HEK293 (cell line): ENCODE measurements at regions not wholly inside any gene's neighbourhood (a gene's known extent, or its start where the extent isn't known, plus 50 kb on each side); places are given as distances from the start of the nearest gene placed in this dataset.

ENCODE experiments used
- CTCF ChIA-PET: fragments of 350-600 bp; formaldehyde crosslinking; extraction: SDS; loops from one replicate; lab custom pipeline; 2021; ENCODE audit warnings: antibody characterized with exemption; lab: Yijun Ruan, JAX
- POLR2A ChIA-PET: fragments of 300-600 bp; formaldehyde crosslinking; extraction: SDS; loops from one replicate; lab custom pipeline; 2020; ENCODE audit warnings: antibody characterized with exemption, inconsistent platforms; lab: Yijun Ruan, JAX
- H3K27ac ChIP-seq: fragments of 200-500 bp; sonication (Bioruptor generic); 2 replicates; pipeline ENCODE4 v1.5.1; 2014; ENCODE audit warnings: low read depth, low read length, control low read depth, inconsistent platforms; ENCODE audit errors: extremely low read depth
- H3K36me3 ChIP-seq, 2 experiments: fragments of 200-500 bp in 1 of 2; sonication (Bioruptor generic) in 1 of 2; 1 replicate in 1 of 2; 2 replicates in 1 of 2; pipeline ENCODE4 v1.5.1; 2014 to 2017; ENCODE audit warnings: inconsistent platforms in 2 of 2, low read length in 2 of 2; ENCODE audit not compliant: control insufficient read depth in 2 of 2, insufficient read depth in 1 of 2
- H3K4me1 ChIP-seq: fragments of 200-500 bp; sonication (Bioruptor generic); 2 replicates; pipeline ENCODE4 v1.5.1; 2014; ENCODE audit warnings: mild to moderate bottlenecking, low read length, inconsistent platforms; ENCODE audit not compliant: control insufficient read depth, insufficient read depth
- H3K4me3 ChIP-seq: 2 replicates; pipeline ENCODE4 v1.5.1; 2011; ENCODE audit warnings: low read depth, mild to moderate bottlenecking, control low read depth, low read length, moderate library complexity
- H3K9me3 ChIP-seq: fragments of 200-500 bp; sonication (Bioruptor generic); 2 replicates; pipeline ENCODE4 v1.5.1; 2014; ENCODE audit warnings: low read depth, low read length, inconsistent platforms; ENCODE audit not compliant: control insufficient read depth, insufficient read depth
- GLIS1 ChIP-seq: fragments of 450-650 bp; formaldehyde crosslinking; IDR thresholded peaks from 2 replicates; pipeline ENCODE4 v1.5.1; 2016; ENCODE audit warnings: missing biosample characterization, missing genetic modification characterization
- KLF7 ChIP-seq: fragments of 450-650 bp; formaldehyde crosslinking; IDR thresholded peaks from 2 replicates; pipeline ENCODE4 v1.5.1; 2016; ENCODE audit warnings: missing biosample characterization, missing genetic modification characterization, borderline replicate concordance
- MYNN ChIP-seq: fragments of 450-650 bp; formaldehyde crosslinking; IDR thresholded peaks from 2 replicates; pipeline ENCODE4 v1.5.1; 2016; ENCODE audit warnings: missing biosample characterization, missing genetic modification characterization, borderline replicate concordance
- MZF1 ChIP-seq: fragments of 450-650 bp; formaldehyde crosslinking; IDR thresholded peaks from 2 replicates; pipeline ENCODE4 v1.5.1; 2017; ENCODE audit warnings: missing biosample characterization, missing genetic modification characterization, borderline replicate concordance
- PBX3 ChIP-seq: sonication (generic); formaldehyde crosslinking; IDR thresholded peaks from 2 replicates; pipeline ENCODE4 v1.8.1; 2022; ENCODE audit warnings: mild to moderate bottlenecking, moderate library complexity, missing genetic modification reagents
- PRDM4 ChIP-seq: fragments of 450-650 bp; formaldehyde crosslinking; IDR thresholded peaks from 2 replicates; pipeline ENCODE4 v1.5.1; 2017; ENCODE audit warnings: missing biosample characterization, missing genetic modification characterization
- SCRT2 ChIP-seq: fragments of 450-650 bp; formaldehyde crosslinking; IDR thresholded peaks from 2 replicates; pipeline ENCODE4 v1.5.1; 2016; ENCODE audit warnings: missing biosample characterization, missing genetic modification characterization
- SETDB1 ChIP-seq: IDR thresholded peaks from one replicate; pipeline ENCODE4 v1.6.1; 2017; ENCODE audit warnings: mild to moderate bottlenecking, low read length, moderate library complexity, mixed read lengths; ENCODE audit not compliant: insufficient read length
- TCF7L2 ChIP-seq: IDR thresholded peaks from 2 replicates; pipeline ENCODE4 v1.6.1; 2011; ENCODE audit warnings: low read depth, mild to moderate bottlenecking, inconsistent platforms, low read length, moderate library complexity, borderline replicate concordance
- ZBTB17 ChIP-seq: fragments of 450-650 bp; formaldehyde crosslinking; IDR thresholded peaks from 2 replicates; pipeline ENCODE4 v1.5.1; 2016; ENCODE audit warnings: missing biosample characterization, missing genetic modification characterization
- ZBTB6 ChIP-seq: fragments of 450-650 bp; formaldehyde crosslinking; IDR thresholded peaks from 2 replicates; pipeline ENCODE4 v1.5.1; 2017; ENCODE audit warnings: missing biosample characterization, missing genetic modification characterization
- ZFP3 ChIP-seq: fragments of 450-650 bp; formaldehyde crosslinking; IDR thresholded peaks from 2 replicates; pipeline ENCODE4 v1.5.1; 2016; ENCODE audit warnings: low read depth, missing biosample characterization, missing genetic modification characterization
- ZNF335 ChIP-seq: fragments of 450-650 bp; formaldehyde crosslinking; conservative IDR thresholded peaks from 2 replicates; pipeline ENCODE4 v1.5.1; 2016; ENCODE audit warnings: missing biosample characterization, missing genetic modification characterization
- ZNF354C ChIP-seq: fragments of 450-650 bp; formaldehyde crosslinking; IDR thresholded peaks from 2 replicates; pipeline ENCODE4 v1.5.1; 2016; ENCODE audit warnings: missing biosample characterization, missing genetic modification characterization, low read depth, borderline replicate concordance
- ZNF37A ChIP-seq: fragments of 450-650 bp; IDR thresholded peaks from 2 replicates; pipeline ENCODE4 v1.5.1; 2018; ENCODE audit warnings: missing biosample characterization, missing genetic modification characterization
- ZNF391 ChIP-seq: fragments of 450-650 bp; formaldehyde crosslinking; IDR thresholded peaks from 2 replicates; pipeline ENCODE4 v1.5.1; 2016; ENCODE audit warnings: low read depth, missing biosample characterization, missing genetic modification characterization, borderline replicate concordance
- ZNF404 ChIP-seq: fragments of 450-650 bp; formaldehyde crosslinking; IDR thresholded peaks from 2 replicates; pipeline ENCODE4 v1.5.1; 2017; ENCODE audit warnings: missing biosample characterization, missing genetic modification characterization
- ZNF449 ChIP-seq: fragments of 450-650 bp; formaldehyde crosslinking; IDR thresholded peaks from 2 replicates; pipeline ENCODE4 v1.5.1; 2017; ENCODE audit warnings: missing biosample characterization, mild to moderate bottlenecking, missing genetic modification characterization, moderate library complexity
- ZNF473 ChIP-seq: fragments of 450-650 bp; formaldehyde crosslinking; IDR thresholded peaks from 2 replicates; pipeline ENCODE4 v1.5.1; 2017; ENCODE audit warnings: missing biosample characterization, missing genetic modification characterization
- ZNF514 ChIP-seq: fragments of 450-650 bp; formaldehyde crosslinking; IDR thresholded peaks from 2 replicates; pipeline ENCODE4 v1.5.1; 2016; ENCODE audit warnings: missing biosample characterization, missing genetic modification characterization
- ZNF560 ChIP-seq: fragments of 450-650 bp; formaldehyde crosslinking; IDR thresholded peaks from 2 replicates; pipeline ENCODE4 v1.5.1; 2017; ENCODE audit warnings: missing biosample characterization, missing genetic modification characterization, borderline replicate concordance
- ZNF623 ChIP-seq: fragments of 450-650 bp; formaldehyde crosslinking; IDR thresholded peaks from 2 replicates; pipeline ENCODE4 v1.5.1; 2016; ENCODE audit warnings: missing biosample characterization, missing genetic modification characterization
- ZNF776 ChIP-seq: fragments of 450-650 bp; formaldehyde crosslinking; IDR thresholded peaks from 2 replicates; pipeline ENCODE4 v1.5.0; 2017; ENCODE audit warnings: missing biosample characterization, missing genetic modification characterization, borderline replicate concordance
- TF ChIP-seq, protein P1 (sequence below): IDR thresholded peaks from 2 replicates; pipeline ENCODE4 v1.6.1; 2011; ENCODE audit warnings: mild to moderate bottlenecking, low read depth, low read length, borderline replicate concordance
- TF ChIP-seq, protein P2 (sequence below): fragments of 450-650 bp; formaldehyde crosslinking; IDR thresholded peaks from 2 replicates; pipeline ENCODE4 v1.5.1; 2016; ENCODE audit warnings: missing biosample characterization, missing genetic modification characterization

- Histone ChIP-seq H3K4me3 (no peak overlapping the region), H3K36me3 (peaks cover 4 to 25% of the 10 kb centered on the region in 2 experiments; a peak in 2 of 3 replicates), H3K4me1 (no peaks in the 10 kb centered on the region), H3K9me3 (no peaks in the 10 kb centered on the region)
- TF ChIP-seq ZNF354C (no peak), MYNN (tag by site-specific recombination) (no peak), ZBTB6 (tag by site-specific recombination) (no peak), ZNF514 (tag by site-specific recombination) (no peak), ZNF449 (tag by site-specific recombination) (no peak), ZNF473 (no peak), ZNF560 (tag by site-specific recombination) (no peak), PBX3 (no peak), SCRT2 (tag by site-specific recombination) (no peak), KLF7 (tag by site-specific recombination) (no peak), GLIS1 (tag by site-specific recombination) (no peak), ZFP3 (tag by site-specific recombination) (no peak), SETDB1 (no peak)
- TF ChIP-seq, protein P1, sequence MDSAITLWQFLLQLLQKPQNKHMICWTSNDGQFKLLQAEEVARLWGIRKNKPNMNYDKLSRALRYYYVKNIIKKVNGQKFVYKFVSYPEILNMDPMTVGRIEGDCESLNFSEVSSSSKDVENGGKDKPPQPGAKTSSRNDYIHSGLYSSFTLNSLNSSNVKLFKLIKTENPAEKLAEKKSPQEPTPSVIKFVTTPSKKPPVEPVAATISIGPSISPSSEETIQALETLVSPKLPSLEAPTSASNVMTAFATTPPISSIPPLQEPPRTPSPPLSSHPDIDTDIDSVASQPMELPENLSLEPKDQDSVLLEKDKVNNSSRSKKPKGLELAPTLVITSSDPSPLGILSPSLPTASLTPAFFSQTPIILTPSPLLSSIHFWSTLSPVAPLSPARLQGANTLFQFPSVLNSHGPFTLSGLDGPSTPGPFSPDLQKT = no peak
- TF ChIP-seq, all 188 proteins: peak for 0
- POLR2A ChIA-PET = no interaction called here
- H3K27ac ChIP-seq = no peak overlapping the region
- CTCF ChIA-PET = interaction anchor here (0.8 to 1.4 kb wide), 3 partner anchors 13 to 148 kb away, joined by 3 to 4 read pairs (median 3); no protein-coding TSS in a partner anchor
Observed at GRCh38 chr22:25508161-25508560, 56.3 kb upstream of the GRK3 start.

DNA sequence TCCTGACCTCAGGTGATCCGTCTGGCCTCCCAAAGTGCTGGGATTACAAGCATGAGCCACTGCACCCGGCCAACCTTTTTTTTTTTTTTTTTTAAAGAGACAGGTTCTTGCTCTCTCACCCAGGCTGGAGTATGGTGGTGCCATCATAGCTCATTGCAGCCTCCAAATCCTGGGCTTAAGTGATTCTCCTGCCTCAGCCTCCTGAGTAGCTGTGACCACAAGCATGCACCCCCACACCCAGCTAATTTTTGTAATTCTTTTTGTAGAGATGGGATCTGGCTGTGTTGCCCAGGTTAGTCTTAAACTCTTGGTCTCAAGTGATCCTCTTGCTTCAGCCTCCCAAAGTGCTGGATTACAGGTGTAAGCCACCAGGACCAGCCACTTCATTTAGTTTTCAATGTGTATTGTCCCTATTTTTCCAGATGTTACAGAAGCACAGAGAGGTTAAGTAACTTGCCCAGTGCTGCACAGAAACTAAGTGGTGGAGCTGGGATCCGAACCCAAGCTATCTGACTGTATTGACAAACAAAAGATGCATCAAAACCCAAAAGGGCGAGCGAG lies 55.6 kb upstream of the GRK3 start:
- H3K4me3 ChIP-seq = no peak overlapping the region
- H3K27ac ChIP-seq = no peak overlapping the region
- no peaks in the 10 kb centered on the region for H3K9me3 ChIP-seq
- peaks cover 4 to 25% of the 10 kb centered on the region in 2 experiments; a peak in 2 of 3 replicates for H3K36me3 ChIP-seq
- ChIA-PET CTCF (interaction anchor here (0.8 to 0.9 kb wide), 3 partner anchors 14 to 265 kb away, joined by 3 to 4 read pairs (median 3); no protein-coding TSS in a partner anchor), POLR2A (no interaction called here)
- no peak for TF ChIP-seq MZF1 (tag by site-specific recombination)
- TF ChIP-seq ZNF404 = no peak
- TF ChIP-seq TCF7L2 = no peak
- TF ChIP-seq ZNF335 (tag by site-specific recombination) = no peak
- TF ChIP-seq PRDM4 = no peak
- no peak for TF ChIP-seq ZBTB17 (tag by site-specific recombination)
- TF ChIP-seq ZNF623 (tag by site-specific recombination) = no peak
- TF ChIP-seq ZNF776 (tag by site-specific recombination) = no peak
- no peak for TF ChIP-seq ZNF37A (tag by site-specific recombination)
- TF ChIP-seq ZNF391 (tag by site-specific recombination) = no peak
- TF ChIP-seq ZNF354C = no peak
- TF ChIP-seq, protein P2, sequence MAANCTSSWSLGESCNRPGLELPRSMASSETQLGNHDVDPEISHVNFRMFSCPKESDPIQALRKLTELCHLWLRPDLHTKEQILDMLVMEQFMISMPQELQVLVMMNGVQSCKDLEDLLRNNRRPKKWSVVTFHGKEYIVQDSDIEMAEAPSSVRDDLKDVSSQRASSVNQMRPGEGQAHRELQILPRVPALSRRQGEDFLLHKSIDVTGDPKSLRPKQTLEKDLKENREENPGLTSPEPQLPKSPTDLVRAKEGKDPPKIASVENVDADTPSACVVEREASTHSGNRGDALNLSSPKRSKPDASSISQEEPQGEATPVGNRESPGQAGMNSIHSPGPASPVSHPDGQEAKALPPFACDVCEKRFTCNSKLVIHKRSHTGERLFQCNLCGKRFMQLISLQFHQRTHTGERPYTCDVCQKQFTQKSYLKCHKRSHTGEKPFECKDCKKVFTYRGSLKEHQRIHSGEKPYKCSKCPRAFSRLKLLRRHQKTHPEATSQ (tag by site-specific recombination) = no peak
- H3K4me1 ChIP-seq = no peaks in the 10 kb centered on the region
